NT2/D1 (cell line): ENCODE measurements at regions not wholly inside any gene's neighbourhood (a gene's known extent, or its start where the extent isn't known, plus 50 kb on each side); places are given as distances from the start of the nearest gene placed in this dataset.

Experiments used
- YY1 ChIP-seq: IDR thresholded peaks from 2 replicates; pipeline ENCODE4 v1.6.1; 2011; ENCODE audit not compliant: insufficient read length, insufficient read depth
- ZNF274 ChIP-seq: IDR thresholded peaks from 2 replicates; pipeline ENCODE4 v1.6.1; 2011; ENCODE audit warnings: mild to moderate bottlenecking, low read depth, low read length

DNA sequence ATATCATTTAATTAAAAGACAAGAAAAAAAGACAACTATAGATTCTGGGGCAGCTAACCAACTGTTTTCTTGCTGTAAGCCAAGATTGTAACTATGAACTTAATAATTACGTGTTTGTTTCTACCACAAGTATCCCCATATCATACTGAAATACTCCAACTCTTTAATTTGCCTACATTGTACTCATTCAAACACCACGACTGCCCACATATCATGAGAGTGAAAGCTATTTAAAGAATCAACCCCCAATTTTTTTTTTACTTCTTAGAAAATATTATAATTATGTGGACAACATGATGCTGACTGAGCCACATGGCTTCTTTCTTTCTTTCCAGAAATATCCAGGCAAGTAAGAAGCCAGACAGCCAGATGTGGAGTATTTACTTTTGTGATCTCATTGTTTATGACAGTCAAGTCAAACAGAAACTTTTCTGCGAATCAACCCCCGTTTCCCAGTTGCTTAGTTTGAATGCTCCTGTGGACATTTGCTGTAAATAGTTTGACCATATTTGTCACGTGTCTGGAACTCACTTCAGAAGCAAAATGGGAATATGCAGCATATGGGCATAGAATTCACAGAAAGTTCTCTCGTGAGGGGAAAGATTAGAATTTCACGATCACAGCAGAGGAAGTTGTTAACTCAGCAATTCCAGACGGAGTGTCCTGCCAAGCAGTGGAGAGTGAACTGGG, 126.8 kb upstream of the PSMD7 start:
- TF ChIP-seq YY1 (no peak), ZNF274 (no peak)
